ENCODE measurements at regions not wholly inside any gene's neighbourhood (a gene's known extent, or its start where the extent isn't known, plus 50 kb on each side); places are given as distances from the start of the nearest gene placed in this dataset.

DNA sequence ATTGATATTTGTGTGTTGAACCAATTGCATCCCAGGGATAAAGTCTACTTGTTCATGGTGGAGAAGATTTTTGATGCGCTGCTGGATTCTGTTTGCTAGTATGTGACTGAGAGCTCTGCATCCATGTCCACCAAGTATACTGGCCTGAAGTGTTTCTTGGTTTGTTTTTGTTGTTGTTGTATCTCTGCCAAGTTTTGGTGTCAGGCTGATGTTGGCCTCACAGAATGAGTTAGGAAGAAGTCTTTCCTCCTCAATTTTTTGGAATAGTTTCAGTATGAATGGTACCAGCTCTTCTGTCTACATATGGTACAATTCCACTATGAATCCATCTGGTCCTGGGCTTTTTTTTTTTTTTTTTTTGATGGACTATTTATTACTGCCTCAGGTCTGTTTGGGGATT, 50.9 kb upstream of the OSTN start:
- no peaks in the 10 kb centered on the region for H3K36me3 ChIP-seq (ENCODE audit: control insufficient read depth, insufficient read depth, low read length)
- TF ChIP-seq, protein P1, sequence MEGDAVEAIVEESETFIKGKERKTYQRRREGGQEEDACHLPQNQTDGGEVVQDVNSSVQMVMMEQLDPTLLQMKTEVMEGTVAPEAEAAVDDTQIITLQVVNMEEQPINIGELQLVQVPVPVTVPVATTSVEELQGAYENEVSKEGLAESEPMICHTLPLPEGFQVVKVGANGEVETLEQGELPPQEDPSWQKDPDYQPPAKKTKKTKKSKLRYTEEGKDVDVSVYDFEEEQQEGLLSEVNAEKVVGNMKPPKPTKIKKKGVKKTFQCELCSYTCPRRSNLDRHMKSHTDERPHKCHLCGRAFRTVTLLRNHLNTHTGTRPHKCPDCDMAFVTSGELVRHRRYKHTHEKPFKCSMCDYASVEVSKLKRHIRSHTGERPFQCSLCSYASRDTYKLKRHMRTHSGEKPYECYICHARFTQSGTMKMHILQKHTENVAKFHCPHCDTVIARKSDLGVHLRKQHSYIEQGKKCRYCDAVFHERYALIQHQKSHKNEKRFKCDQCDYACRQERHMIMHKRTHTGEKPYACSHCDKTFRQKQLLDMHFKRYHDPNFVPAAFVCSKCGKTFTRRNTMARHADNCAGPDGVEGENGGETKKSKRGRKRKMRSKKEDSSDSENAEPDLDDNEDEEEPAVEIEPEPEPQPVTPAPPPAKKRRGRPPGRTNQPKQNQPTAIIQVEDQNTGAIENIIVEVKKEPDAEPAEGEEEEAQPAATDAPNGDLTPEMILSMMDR (IDR thresholded peaks at IDR 0.05; ENCODE audit: insufficient read depth, low read length, poor library complexity, severe bottlenecking): no peak
- H3K27me3 ChIP-seq (ENCODE audit: control insufficient read depth, insufficient read depth, low read length): no peaks in the 10 kb centered on the region
- no peak for DNase-seq (ENCODE audit: low read depth)
- H3K4me3 ChIP-seq (ENCODE audit: low read depth, low read length): no peak overlapping the region

DNA sequence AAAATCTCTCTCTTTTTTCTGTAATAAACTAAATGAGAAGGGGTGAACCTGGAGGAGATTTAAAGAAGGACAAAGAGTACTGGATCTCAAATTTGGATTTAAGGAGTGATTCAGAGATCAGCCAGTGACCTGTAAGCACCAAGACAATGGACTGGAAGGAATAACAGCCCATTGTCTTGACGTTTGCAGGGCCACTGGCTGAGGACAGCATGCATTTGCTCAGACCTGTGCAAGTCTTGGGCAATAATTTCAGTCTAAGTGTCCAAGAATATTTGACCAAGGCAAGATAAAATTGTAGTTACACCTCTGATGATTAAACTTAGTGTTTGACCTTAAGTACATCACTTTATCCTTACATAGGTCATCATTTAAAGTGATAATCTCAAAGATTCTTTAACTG, 55.8 kb upstream of the OSTN start:
- Histone ChIP-seq H3K36me3 (ENCODE audit: control insufficient read depth, insufficient read depth, low read length) (no peaks in the 10 kb centered on the region), H3K4me3 (ENCODE audit: low read depth, low read length) (no peak overlapping the region), H3K27me3 (ENCODE audit: control insufficient read depth, insufficient read depth, low read length) (no peaks in the 10 kb centered on the region)
- DNase-seq (ENCODE audit: low read depth): no peak
- TF ChIP-seq, protein P1 (IDR thresholded peaks at IDR 0.05; ENCODE audit: insufficient read depth, low read length, poor library complexity, severe bottlenecking): no peak

DNA sequence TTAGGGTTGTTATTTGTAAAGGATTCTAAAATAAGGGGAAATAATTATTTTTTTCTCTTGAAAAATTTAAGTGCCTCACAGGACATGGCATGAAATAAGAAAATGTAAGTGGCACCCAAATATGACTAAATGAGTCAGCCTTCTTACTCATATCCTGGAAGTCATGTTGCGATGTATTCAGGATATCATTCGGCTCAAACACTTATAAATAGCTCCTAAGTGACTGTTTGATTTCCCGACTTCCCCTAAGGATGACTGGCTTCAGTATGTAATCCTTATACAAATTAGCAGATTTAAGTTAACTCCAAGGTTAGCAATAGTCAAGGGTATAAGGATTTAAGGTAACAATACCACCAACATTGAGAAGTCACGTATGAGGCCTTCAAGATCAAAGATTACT, 57.3 kb upstream of the OSTN start:
- no peaks in the 10 kb centered on the region for H3K27me3 ChIP-seq (ENCODE audit: control insufficient read depth, insufficient read depth, low read length)
- H3K36me3 ChIP-seq (ENCODE audit: control insufficient read depth, insufficient read depth, low read length): no peaks in the 10 kb centered on the region
- TF ChIP-seq, protein P1 (IDR thresholded peaks at IDR 0.05; ENCODE audit: insufficient read depth, low read length, poor library complexity, severe bottlenecking): no peak
- DNase-seq (ENCODE audit: low read depth): peak; percentile 59
- no peak overlapping the region for H3K4me3 ChIP-seq (ENCODE audit: low read depth, low read length)

DNA sequence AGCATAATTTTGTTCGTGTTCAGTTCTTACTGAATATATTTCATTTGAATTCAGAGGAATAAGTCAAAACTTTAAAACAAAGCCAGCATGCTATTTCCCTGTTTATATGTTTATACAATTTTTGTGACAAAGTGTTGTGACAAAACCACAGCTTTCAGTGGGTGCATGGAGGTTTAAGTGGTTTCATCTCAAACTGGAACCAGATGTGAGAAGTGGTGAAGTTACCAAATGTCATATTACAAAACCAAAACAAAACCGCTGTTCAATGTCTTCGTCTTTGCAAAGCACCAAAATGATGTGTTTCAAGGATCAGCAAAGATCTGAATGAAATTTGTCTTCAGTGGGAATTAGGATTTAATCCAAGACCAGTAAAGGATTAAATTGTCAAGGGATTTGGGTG, 59.3 kb upstream of the OSTN start:
- TF ChIP-seq, protein P1 (IDR thresholded peaks at IDR 0.05; ENCODE audit: insufficient read depth, low read length, poor library complexity, severe bottlenecking): no peak
- no peak for DNase-seq (ENCODE audit: low read depth)
- H3K36me3 ChIP-seq (ENCODE audit: control insufficient read depth, insufficient read depth, low read length): no peaks in the 10 kb centered on the region
- H3K4me3 ChIP-seq (ENCODE audit: low read depth, low read length): no peak overlapping the region
- H3K27me3 ChIP-seq (ENCODE audit: control insufficient read depth, insufficient read depth, low read length): no peaks in the 10 kb centered on the region

DNA sequence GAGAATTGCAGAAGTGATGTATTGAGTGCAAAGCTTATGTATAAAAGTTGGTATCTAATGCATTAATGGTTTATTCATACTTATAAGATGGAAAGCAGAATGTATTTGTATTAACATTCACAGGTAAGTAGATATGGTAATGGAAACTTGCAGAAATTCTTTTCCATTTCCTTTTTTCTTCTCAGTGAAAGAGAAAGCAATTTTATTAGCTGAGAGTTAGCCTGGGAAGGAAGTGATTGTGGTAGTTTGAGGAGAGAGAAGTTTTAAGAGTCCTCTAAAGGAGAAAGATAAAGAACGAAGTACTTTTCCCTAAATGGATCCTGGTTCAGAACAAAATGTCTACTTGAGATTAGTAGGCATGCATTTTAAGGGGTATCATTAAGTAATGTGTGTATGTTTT, 60.1 kb upstream of the OSTN start:
- TF ChIP-seq, protein P1 (IDR thresholded peaks at IDR 0.05; ENCODE audit: insufficient read depth, low read length, poor library complexity, severe bottlenecking): no peak
- no peaks in the 10 kb centered on the region for H3K36me3 ChIP-seq (ENCODE audit: control insufficient read depth, insufficient read depth, low read length)

DNA sequence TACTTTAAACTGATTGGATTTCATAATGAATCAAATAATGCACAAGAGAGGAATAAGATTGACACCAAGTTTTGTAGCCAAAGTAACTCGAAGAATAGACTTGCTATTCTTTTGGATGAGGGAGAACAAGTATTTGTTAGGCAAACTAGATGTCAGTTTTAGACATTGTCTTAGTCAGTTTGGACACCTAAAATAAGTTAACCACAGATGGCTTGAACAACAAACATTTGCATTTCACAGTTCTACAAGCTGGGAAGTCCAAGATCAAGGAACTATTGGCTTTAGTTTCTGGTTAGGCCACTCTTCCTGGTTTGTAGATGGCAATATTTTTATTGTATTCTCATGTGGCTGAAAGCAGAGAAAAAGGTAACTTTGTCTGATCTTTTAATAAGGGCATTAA, 61.3 kb upstream of the OSTN start:
- no peak for DNase-seq (ENCODE audit: low read depth)
- Histone ChIP-seq H3K27me3 (ENCODE audit: control insufficient read depth, insufficient read depth, low read length) (no peaks in the 10 kb centered on the region), H3K4me3 (ENCODE audit: low read depth, low read length) (no peak overlapping the region), H3K36me3 (ENCODE audit: control insufficient read depth, insufficient read depth, low read length) (no peaks in the 10 kb centered on the region)
- TF ChIP-seq, protein P1 (IDR thresholded peaks at IDR 0.05; ENCODE audit: insufficient read depth, low read length, poor library complexity, severe bottlenecking): no peak

More for the DNA sequence above, 60.1 kb upstream of the OSTN start:
- H3K4me3 ChIP-seq (ENCODE audit: low read depth, low read length): no peak overlapping the region
- H3K27me3 ChIP-seq (ENCODE audit: control insufficient read depth, insufficient read depth, low read length): no peaks in the 10 kb centered on the region
- DNase-seq (ENCODE audit: low read depth): no peak

Data from kidney epithelial cell (primary cell).